Activated naive CD8-positive, alpha-beta T cell treated with anti-CD3 and anti-CD28 coated beads, Interleukin-2, amount 50 U/mL, for 24 hours (primary cell): ENCODE measurements at regions not wholly inside any gene's neighbourhood (a gene's known extent, or its start where the extent isn't known, plus 50 kb on each side); places are given as distances from the start of the nearest gene placed in this dataset.

ENCODE experiments used
- ATAC-seq: fragments of 150-1000 bp; cut with Tn5 transposase; one replicate; pipeline ENCODE4 v1.10.0; 2021
- DNase-seq: peaks from one replicate; pipeline ENCODE4 v3.0.0; 2021
- H3K27ac Mint-ChIP-seq: one replicate; pipeline ENCODE4 v1.8.0; 2021; ENCODE audit warnings: mild to moderate bottlenecking, mixed read lengths
- H3K27me3 Mint-ChIP-seq: one replicate; pipeline ENCODE4 v1.8.0; 2021; ENCODE audit warnings: mixed read lengths
- H3K36me3 Mint-ChIP-seq: one replicate; pipeline ENCODE4 v1.8.0; 2021; ENCODE audit warnings: low read depth, mixed read lengths
- H3K4me1 Mint-ChIP-seq: one replicate; pipeline ENCODE4 v1.8.0; 2021; ENCODE audit warnings: mixed read lengths
- H3K4me3 Mint-ChIP-seq: one replicate; pipeline ENCODE4 v1.8.0; 2021; ENCODE audit warnings: mild to moderate bottlenecking, moderate library complexity, mixed read lengths
- H3K9me3 Mint-ChIP-seq: one replicate; pipeline ENCODE4 v1.8.0; 2021; ENCODE audit warnings: mixed read lengths

GRCh38 chr20:7015257-7015656, 247.8 kb downstream of the BMP2 start:
- ATAC-seq (no peak), DNase-seq (no peak)
- Mint-ChIP-seq H3K4me3 (no peak overlapping the region), H3K27ac (no peak overlapping the region), H3K36me3 (no peaks in the 10 kb centered on the region), H3K4me1 (no peaks in the 10 kb centered on the region), H3K9me3 (no peaks in the 10 kb centered on the region), H3K27me3 (no peaks in the 10 kb centered on the region)

- peak; percentile 36 for ATAC-seq
- Mint-ChIP-seq H3K9me3 (peaks cover 9% of the 10 kb centered on the region), H3K4me3 (no peak overlapping the region), H3K27me3 (no peaks in the 10 kb centered on the region), H3K4me1 (no peaks in the 10 kb centered on the region), H3K27ac (no peak overlapping the region), H3K36me3 (no peaks in the 10 kb centered on the region)
- no peak for DNase-seq
Observed at GRCh38 chr20:7022597-7022996, 255.1 kb downstream of the BMP2 start.

GRCh38 chr20:7025635-7026034, 258.1 kb downstream of the BMP2 start:
- DNase-seq (no peak), ATAC-seq (no peak)
- Mint-ChIP-seq H3K36me3 (no peaks in the 10 kb centered on the region), H3K27ac (no peak overlapping the region), H3K4me1 (no peaks in the 10 kb centered on the region), H3K9me3 (peaks cover 12% of the 10 kb centered on the region), H3K27me3 (no peaks in the 10 kb centered on the region), H3K4me3 (no peak overlapping the region)

GRCh38 chr20:7029019-7029418, 261.5 kb downstream of the BMP2 start:
- H3K27me3 Mint-ChIP-seq, result no peaks in the 10 kb centered on the region
- ATAC-seq, result no peak

GRCh38 chr20:7031222-7031621, 263.7 kb downstream of the BMP2 start:
- Mint-ChIP-seq H3K4me3 (no peak overlapping the region), H3K27ac (no peak overlapping the region), H3K27me3 (no peaks in the 10 kb centered on the region), H3K36me3 (no peaks in the 10 kb centered on the region), H3K4me1 (no peaks in the 10 kb centered on the region), H3K9me3 (peaks cover 23% of the 10 kb centered on the region)
- no peak for ATAC-seq
- no peak for DNase-seq

More at GRCh38 chr20:7029019-7029418, 261.5 kb downstream of the BMP2 start:
- Mint-ChIP-seq H3K4me1 (no peaks in the 10 kb centered on the region), H3K4me3 (no peak overlapping the region), H3K9me3 (peaks cover 11% of the 10 kb centered on the region), H3K27ac (no peak overlapping the region), H3K36me3 (no peaks in the 10 kb centered on the region)
- DNase-seq, result no peak

GRCh38 chr20:7038029-7038428, 270.5 kb downstream of the BMP2 start:
- no peak for ATAC-seq
- Mint-ChIP-seq H3K4me3 (no peak overlapping the region), H3K9me3 (peaks cover 29% of the 10 kb centered on the region), H3K36me3 (no peaks in the 10 kb centered on the region), H3K27me3 (peaks cover 2% of the 10 kb centered on the region), H3K4me1 (no peaks in the 10 kb centered on the region), H3K27ac (no peak overlapping the region)
- DNase-seq, result no peak

- no peaks in the 10 kb centered on the region for H3K4me1 Mint-ChIP-seq
- H3K36me3 Mint-ChIP-seq, result no peaks in the 10 kb centered on the region
- DNase-seq (no peak), ATAC-seq (no peak)
- H3K9me3 Mint-ChIP-seq, result peaks cover 6% of the 10 kb centered on the region
- H3K27ac Mint-ChIP-seq, result no peak overlapping the region
- H3K4me3 Mint-ChIP-seq, result no peak overlapping the region
- no peaks in the 10 kb centered on the region for H3K27me3 Mint-ChIP-seq
Observed at GRCh38 chr20:7057611-7058010, 290.1 kb downstream of the BMP2 start.

GRCh38 chr20:7078804-7079203, 311.3 kb downstream of the BMP2 start:
- no peaks in the 10 kb centered on the region for H3K27me3 Mint-ChIP-seq
- H3K27ac Mint-ChIP-seq, result no peak overlapping the region
- H3K4me3 Mint-ChIP-seq, result no peak overlapping the region
- DNase-seq (no peak), ATAC-seq (no peak)
- no peaks in the 10 kb centered on the region for H3K36me3 Mint-ChIP-seq
- no peaks in the 10 kb centered on the region for H3K4me1 Mint-ChIP-seq
- H3K9me3 Mint-ChIP-seq, result peaks cover 5% of the 10 kb centered on the region

- DNase-seq (no peak), ATAC-seq (no peak)
- no peaks in the 10 kb centered on the region for H3K36me3 Mint-ChIP-seq
- H3K9me3 Mint-ChIP-seq, result peaks cover 5% of the 10 kb centered on the region
- H3K27ac Mint-ChIP-seq, result no peak overlapping the region
- H3K27me3 Mint-ChIP-seq, result no peaks in the 10 kb centered on the region
- H3K4me3 Mint-ChIP-seq, result no peak overlapping the region
- no peaks in the 10 kb centered on the region for H3K4me1 Mint-ChIP-seq
Observed at GRCh38 chr20:7080472-7080871, 313.0 kb downstream of the BMP2 start.

GRCh38 chr20:7085467-7085866, 318.0 kb downstream of the BMP2 start:
- ATAC-seq, result no peak
- Mint-ChIP-seq H3K36me3 (no peaks in the 10 kb centered on the region), H3K27ac (no peak overlapping the region), H3K4me1 (no peaks in the 10 kb centered on the region), H3K4me3 (no peak overlapping the region), H3K27me3 (no peaks in the 10 kb centered on the region), H3K9me3 (peaks cover 9% of the 10 kb centered on the region)
- DNase-seq, result no peak

GRCh38 chr20:7087803-7088202, 320.3 kb downstream of the BMP2 start:
- ATAC-seq (no peak), DNase-seq (no peak)
- no peaks in the 10 kb centered on the region for H3K27me3 Mint-ChIP-seq
- no peak overlapping the region for H3K4me3 Mint-ChIP-seq
- no peaks in the 10 kb centered on the region for H3K4me1 Mint-ChIP-seq
- no peak overlapping the region for H3K27ac Mint-ChIP-seq
- H3K36me3 Mint-ChIP-seq, result no peaks in the 10 kb centered on the region
- H3K9me3 Mint-ChIP-seq, result peaks cover 9% of the 10 kb centered on the region

- ATAC-seq (no peak), DNase-seq (no peak)
- Mint-ChIP-seq H3K9me3 (peaks cover 9% of the 10 kb centered on the region), H3K27me3 (no peaks in the 10 kb centered on the region), H3K27ac (no peak overlapping the region), H3K36me3 (no peaks in the 10 kb centered on the region), H3K4me1 (no peaks in the 10 kb centered on the region), H3K4me3 (no peak overlapping the region)
Observed at GRCh38 chr20:7090001-7090400, 322.5 kb downstream of the BMP2 start.

- no peak overlapping the region for H3K4me3 Mint-ChIP-seq
- DNase-seq (no peak), ATAC-seq (no peak)
- no peaks in the 10 kb centered on the region for H3K4me1 Mint-ChIP-seq
- H3K27me3 Mint-ChIP-seq, result no peaks in the 10 kb centered on the region
- peaks cover 9% of the 10 kb centered on the region for H3K9me3 Mint-ChIP-seq
- no peaks in the 10 kb centered on the region for H3K36me3 Mint-ChIP-seq
- no peak overlapping the region for H3K27ac Mint-ChIP-seq
Observed at GRCh38 chr20:7090811-7091210, 323.3 kb downstream of the BMP2 start.

GRCh38 chr20:7091655-7092054, 324.2 kb downstream of the BMP2 start:
- no peak for DNase-seq
- ATAC-seq, result no peak
- H3K27me3 Mint-ChIP-seq, result no peaks in the 10 kb centered on the region
- no peaks in the 10 kb centered on the region for H3K4me1 Mint-ChIP-seq
- H3K9me3 Mint-ChIP-seq, result peaks cover 8% of the 10 kb centered on the region
- H3K36me3 Mint-ChIP-seq, result no peaks in the 10 kb centered on the region
- H3K4me3 Mint-ChIP-seq, result no peak overlapping the region
- H3K27ac Mint-ChIP-seq, result no peak overlapping the region

- no peak overlapping the region for H3K4me3 Mint-ChIP-seq
- no peaks in the 10 kb centered on the region for H3K4me1 Mint-ChIP-seq
- H3K27ac Mint-ChIP-seq, result no peak overlapping the region
- H3K27me3 Mint-ChIP-seq, result no peaks in the 10 kb centered on the region
- peak; percentile 31 for DNase-seq
- H3K36me3 Mint-ChIP-seq, result no peaks in the 10 kb centered on the region
- H3K9me3 Mint-ChIP-seq, result peaks cover 15% of the 10 kb centered on the region
- no peak for ATAC-seq
Observed at GRCh38 chr20:7094438-7094997, 327.0 kb downstream of the BMP2 start.

GRCh38 chr20:7106910-7107309, 339.4 kb downstream of the BMP2 start:
- no peak for ATAC-seq
- no peak for DNase-seq
- no peaks in the 10 kb centered on the region for H3K36me3 Mint-ChIP-seq
- no peaks in the 10 kb centered on the region for H3K27me3 Mint-ChIP-seq
- H3K4me3 Mint-ChIP-seq, result no peak overlapping the region
- H3K4me1 Mint-ChIP-seq, result no peaks in the 10 kb centered on the region
- peaks cover 8% of the 10 kb centered on the region for H3K9me3 Mint-ChIP-seq
- no peak overlapping the region for H3K27ac Mint-ChIP-seq
